VCaP (cell line): ENCODE measurements at regions not wholly inside any gene's neighbourhood (a gene's known extent, or its start where the extent isn't known, plus 50 kb on each side); places are given as distances from the start of the nearest gene placed in this dataset.

Experiments
- H3K27ac ChIP-seq: fragments of 450-650 bp; 2 replicates; pipeline ENCODE4 v1.5.1; 2017
- TF ChIP-seq, protein P1 (sequence below): fragments of 450-650 bp; conservative IDR thresholded peaks from 2 replicates; pipeline ENCODE4 v1.5.1; 2017; ENCODE audit warnings: mild to moderate bottlenecking, moderate library complexity

DNA sequence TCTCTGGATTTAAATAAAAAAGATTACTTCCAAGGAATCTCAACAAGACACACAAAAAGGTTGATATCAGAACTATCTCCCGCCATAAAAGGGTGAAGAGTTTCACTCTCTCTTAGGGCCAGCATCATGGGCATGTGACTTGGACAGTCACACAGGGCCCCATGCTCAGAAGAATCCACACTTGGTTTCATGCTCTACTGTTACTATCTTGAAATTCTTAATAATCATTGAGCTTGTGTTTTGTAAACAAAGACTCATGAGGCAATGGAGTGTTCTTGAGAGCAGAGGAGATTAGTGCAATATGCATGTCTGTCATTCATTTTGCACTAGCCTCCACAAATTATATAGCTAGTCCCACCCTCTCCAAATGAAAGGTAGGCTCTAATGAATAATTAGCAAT lies 58.4 kb downstream of the HMHB1 start:
- TF ChIP-seq, protein P1, sequence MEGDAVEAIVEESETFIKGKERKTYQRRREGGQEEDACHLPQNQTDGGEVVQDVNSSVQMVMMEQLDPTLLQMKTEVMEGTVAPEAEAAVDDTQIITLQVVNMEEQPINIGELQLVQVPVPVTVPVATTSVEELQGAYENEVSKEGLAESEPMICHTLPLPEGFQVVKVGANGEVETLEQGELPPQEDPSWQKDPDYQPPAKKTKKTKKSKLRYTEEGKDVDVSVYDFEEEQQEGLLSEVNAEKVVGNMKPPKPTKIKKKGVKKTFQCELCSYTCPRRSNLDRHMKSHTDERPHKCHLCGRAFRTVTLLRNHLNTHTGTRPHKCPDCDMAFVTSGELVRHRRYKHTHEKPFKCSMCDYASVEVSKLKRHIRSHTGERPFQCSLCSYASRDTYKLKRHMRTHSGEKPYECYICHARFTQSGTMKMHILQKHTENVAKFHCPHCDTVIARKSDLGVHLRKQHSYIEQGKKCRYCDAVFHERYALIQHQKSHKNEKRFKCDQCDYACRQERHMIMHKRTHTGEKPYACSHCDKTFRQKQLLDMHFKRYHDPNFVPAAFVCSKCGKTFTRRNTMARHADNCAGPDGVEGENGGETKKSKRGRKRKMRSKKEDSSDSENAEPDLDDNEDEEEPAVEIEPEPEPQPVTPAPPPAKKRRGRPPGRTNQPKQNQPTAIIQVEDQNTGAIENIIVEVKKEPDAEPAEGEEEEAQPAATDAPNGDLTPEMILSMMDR: no peak
- no peak overlapping the region for H3K27ac ChIP-seq

GRCh38 chr5:143870871-143871632 lies 59.1 kb downstream of the HMHB1 start:
- TF ChIP-seq, protein P1: no peak
- H3K27ac ChIP-seq: no peak overlapping the region

DNA sequence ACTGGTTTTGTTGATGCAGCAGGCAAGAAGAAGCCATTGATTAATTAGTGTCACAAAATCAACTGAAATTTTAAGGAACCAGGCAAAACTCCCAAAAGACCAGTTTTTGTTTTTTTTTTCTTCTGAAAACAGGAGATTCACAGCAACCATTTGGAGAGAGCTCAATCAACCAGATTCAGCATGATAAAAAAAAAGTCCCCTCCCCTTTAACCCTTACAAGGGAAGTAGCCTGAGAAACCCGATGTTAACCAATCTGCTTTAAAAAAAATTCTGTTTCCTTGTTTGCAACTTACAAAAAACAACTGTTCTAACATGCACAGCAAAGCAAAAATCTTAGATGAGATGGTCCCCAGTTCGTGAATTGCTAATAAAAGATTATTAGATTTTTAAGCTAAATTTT lies 59.7 kb downstream of the HMHB1 start:
- TF ChIP-seq, protein P1: no peak
- no peak overlapping the region for H3K27ac ChIP-seq

DNA sequence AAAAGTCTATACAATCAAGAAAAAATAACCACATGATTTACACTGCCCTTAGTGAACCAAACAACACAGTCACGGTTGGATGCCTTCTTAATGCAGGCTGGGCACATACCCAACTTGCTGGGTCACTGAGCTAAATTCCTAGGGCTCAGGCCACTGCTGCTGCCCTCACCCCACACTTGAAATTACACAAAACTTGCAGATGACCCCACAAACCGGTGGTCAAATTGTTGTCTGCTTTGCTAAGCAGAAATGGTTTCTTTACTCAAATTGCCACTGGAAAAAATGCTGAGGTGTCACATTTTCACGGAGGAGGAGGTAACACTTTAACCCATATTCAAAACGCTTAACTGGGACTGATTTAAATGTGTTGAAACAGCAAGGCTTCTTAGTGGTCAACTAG lies 62.4 kb downstream of the HMHB1 start:
- H3K27ac ChIP-seq: no peak overlapping the region
- TF ChIP-seq, protein P1: no peak

DNA sequence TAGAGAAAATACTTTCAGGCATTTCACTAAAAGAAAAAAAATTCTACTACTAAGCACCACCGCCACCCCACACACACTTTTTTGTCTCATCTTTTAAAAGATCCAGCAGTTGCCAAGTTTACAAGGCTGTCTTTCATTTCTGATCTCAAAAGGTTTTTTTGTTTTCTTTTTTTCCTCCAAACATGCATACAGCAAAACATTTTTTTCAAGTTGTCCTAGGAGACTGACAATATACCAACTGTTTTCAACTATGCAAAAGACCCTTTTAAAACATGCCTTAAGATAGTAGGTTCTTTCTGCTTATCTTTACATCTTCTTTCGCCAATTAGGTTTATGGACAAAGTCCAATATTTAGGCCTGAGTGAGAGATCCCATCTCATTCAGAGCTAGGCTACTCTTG lies 65.2 kb downstream of the HMHB1 start:
- TF ChIP-seq, protein P1: no peak
- no peak overlapping the region for H3K27ac ChIP-seq

DNA sequence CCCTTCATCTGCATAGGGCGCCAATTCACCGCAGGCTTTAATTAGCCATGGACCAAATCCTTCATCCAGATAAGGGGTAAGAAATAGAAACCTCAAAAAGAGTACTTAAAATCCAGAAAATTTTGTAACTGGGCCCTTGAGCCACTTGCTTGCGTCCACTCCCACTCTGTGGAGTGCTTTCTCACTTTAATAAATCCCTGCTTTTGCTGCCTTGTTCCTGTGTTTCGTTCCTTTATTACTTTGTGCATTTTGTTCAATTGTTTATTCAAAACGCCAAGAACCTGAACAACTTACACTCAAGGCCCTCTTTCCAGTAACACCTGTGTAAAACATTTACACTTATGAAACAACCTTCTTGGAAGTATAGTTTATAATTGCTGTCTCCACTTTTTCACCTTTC lies 66.5 kb downstream of the HMHB1 start:
- TF ChIP-seq, protein P1: no peak
- H3K27ac ChIP-seq: no peak overlapping the region

DNA sequence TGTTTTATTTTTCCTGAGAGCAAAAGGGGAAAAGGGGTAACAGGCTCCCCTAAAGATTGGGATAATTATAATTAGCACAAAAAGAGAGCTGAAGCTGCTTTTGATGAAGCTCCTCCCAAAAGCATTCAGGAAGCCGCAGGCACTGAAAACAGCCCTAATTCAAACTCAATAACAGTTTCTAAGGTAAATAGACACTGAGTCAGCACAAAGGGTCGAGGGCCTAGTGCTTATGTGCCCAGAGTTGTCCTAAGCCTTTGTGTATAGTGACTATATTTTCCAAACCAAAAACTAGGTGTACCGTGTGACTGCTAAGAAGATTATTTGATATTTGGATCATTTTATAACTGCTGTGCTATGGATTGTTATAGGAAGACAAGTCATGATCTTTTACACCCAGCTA lies 67.7 kb downstream of the HMHB1 start:
- TF ChIP-seq, protein P1: no peak
- H3K27ac ChIP-seq: no peak overlapping the region
